HepG2 (cell line): ENCODE measurements at regions not wholly inside any gene's neighbourhood (a gene's known extent, or its start where the extent isn't known, plus 50 kb on each side); places are given as distances from the start of the nearest gene placed in this dataset.

Experiments
- ATAC-seq: fragments of 200-7000 bp; cut with Tn5 transposase; 3 replicates; pipeline ENCODE4 v1.9.1; 2020; ENCODE audit warnings: mild to moderate bottlenecking, moderate library complexity
- BruUV-seq: library from RNA; stranded (reverse); fragments of 400-500 nt; replicated peaks from 2 replicates; lab custom pipeline; 2021; lab: Mats Ljungman, UMichigan
- CTCF ChIA-PET: fragments of 300-600 bp; formaldehyde crosslinking; extraction: SDS; loops from one replicate; lab custom pipeline; 2021; ENCODE audit warnings: low total read pairs, inconsistent platforms, low intra/inter-chr PET ratio; lab: Yijun Ruan, JAX
- POLR2A ChIA-PET: fragments of 350-600 bp; sonication (Branson Sonifier 250); formaldehyde crosslinking; loops from one replicate; lab custom pipeline; 2020; ENCODE audit warnings: antibody characterized with exemption, inconsistent platforms; lab: Yijun Ruan, JAX
- DNase-seq: peaks from one replicate; pipeline ENCODE4 v3.0.0-alpha.2; 2015; ENCODE audit warnings: low spot score
- FAIRE-seq: peaks from 3 replicates; lab custom pipeline; 2011; peaks lifted over from hg19 to GRCh38; lab: Jason Lieb, UNC
- H2AFZ ChIP-seq: one replicate; pipeline ENCODE4 v1.6.1; 2011; ENCODE audit warnings: low read length, inconsistent platforms
- H3K27ac ChIP-seq: fragments of 300-600 bp; 3 replicates; pipeline ENCODE4 v1.8.0; 2011; ENCODE audit warnings: mixed run types, mild to moderate bottlenecking, mixed read lengths, low read length, inconsistent platforms; ENCODE audit not compliant: insufficient read depth; ENCODE audit errors: extremely low read length
- H3K27me3 ChIP-seq, 2 experiments: fragments of 200-600 bp in 1 of 2; 2 replicates in 1 of 2; 3 replicates in 1 of 2; pipeline versions ENCODE4 v1.6.0 to v1.8.0; 2011; ENCODE audit warnings: low read length in 2 of 2, mild to moderate bottlenecking in 2 of 2, moderate library complexity in 2 of 2, inconsistent platforms in 1 of 2; ENCODE audit not compliant: insufficient read depth in 2 of 2, control insufficient read depth in 1 of 2
- H3K36me3 ChIP-seq, 2 experiments: fragments of 200-600 bp in 1 of 2; replicated peaks in 1 of 2; 2 replicates in 1 of 2; 3 replicates in 1 of 2; pipeline versions ENCODE4 v1.5.1 to v1.8.0; 2011; ENCODE audit warnings: low read length in 2 of 2, inconsistent platforms in 1 of 2; ENCODE audit not compliant: insufficient read depth in 2 of 2, control insufficient read depth in 1 of 2
- H3K4me1 ChIP-seq: 2 replicates; pipeline ENCODE4 v1.5.1; 2012; ENCODE audit warnings: low read length, inconsistent platforms; ENCODE audit not compliant: insufficient read depth
- H3K4me2 ChIP-seq: 2 replicates; pipeline ENCODE4 v1.6.0; 2011; ENCODE audit warnings: low read depth, low read length, inconsistent platforms
- H3K4me3 ChIP-seq, 3 experiments: fragments of 200-600 bp in 1 of 3; sonication (generic), shearing (Covaris generic) in 1 of 3; replicated peaks in 1 of 3; 2 replicates each; pipeline ENCODE4 v1.5.1; 2011 to 2016; ENCODE audit warnings: low read length in 3 of 3, inconsistent platforms in 2 of 3, low read depth in 2 of 3, mild to moderate bottlenecking in 2 of 3, control low read depth in 1 of 3, mixed read lengths in 1 of 3; ENCODE audit not compliant: insufficient read depth in 1 of 3
- H3K79me2 ChIP-seq: one replicate; pipeline ENCODE4 v1.6.1; 2011; ENCODE audit warnings: low read length, inconsistent platforms; ENCODE audit not compliant: insufficient read depth
- H3K9ac ChIP-seq: 2 replicates; pipeline ENCODE4 v1.6.0; 2011; ENCODE audit warnings: mild to moderate bottlenecking, low read depth, low read length, inconsistent platforms; ENCODE audit not compliant: insufficient read depth
- H3K9me3 ChIP-seq: 2 replicates; pipeline ENCODE4 v1.5.1; 2012; ENCODE audit warnings: mild to moderate bottlenecking, low read length
- H4K20me1 ChIP-seq: 2 replicates; pipeline ENCODE4 v1.6.0; 2011; ENCODE audit warnings: inconsistent platforms, mild to moderate bottlenecking, low read length, moderate library complexity; ENCODE audit not compliant: insufficient read depth
- ATF7 ChIP-seq, 2 experiments: fragments of 450-650 bp in 1 of 2; sonication (generic) in 1 of 2; formaldehyde crosslinking in 1 of 2; IDR thresholded peaks; 2 replicates each; pipeline versions ENCODE4 v1.4.0 to v1.6.1; 2016 to 2020; ENCODE audit warnings: antibody characterized with exemption in 1 of 2, mild to moderate bottlenecking in 1 of 2, missing genetic modification reagents in 1 of 2
- CHD4 ChIP-seq: fragments of 200-600 bp; sonication (generic); IDR thresholded peaks from 2 replicates; pipeline ENCODE4 v1.7.0; 2017; ENCODE audit warnings: mild to moderate bottlenecking, low read length, borderline replicate concordance
- ELF3 ChIP-seq: IDR thresholded peaks from 2 replicates; pipeline ENCODE4 v1.6.1; 2016; ENCODE audit warnings: missing genetic modification reagents, missing compliant biosample characterization
- GMEB1 ChIP-seq: sonication (generic); formaldehyde crosslinking; IDR thresholded peaks from 2 replicates; pipeline ENCODE4 v1.5.1; 2020; ENCODE audit warnings: missing genetic modification reagents, mild to moderate bottlenecking, borderline replicate concordance
- MXD1 ChIP-seq: sonication (generic); formaldehyde crosslinking; IDR thresholded peaks from 2 replicates; pipeline ENCODE4 v1.4.0; 2020; ENCODE audit warnings: mild to moderate bottlenecking, missing genetic modification reagents
- NFKB2 ChIP-seq: sonication (generic); formaldehyde crosslinking; IDR thresholded peaks from 2 replicates; pipeline ENCODE4 v1.4.0; 2020; ENCODE audit warnings: missing genetic modification reagents, borderline replicate concordance
- NFRKB ChIP-seq: fragments of 450-650 bp; IDR thresholded peaks from 2 replicates; pipeline ENCODE4 v1.6.1; 2017
- RARG ChIP-seq: sonication (generic); formaldehyde crosslinking; IDR thresholded peaks from 2 replicates; pipeline ENCODE4 v1.4.0; 2020; ENCODE audit warnings: low read depth, mild to moderate bottlenecking, missing genetic modification reagents
- RFX1 ChIP-seq: fragments of 450-650 bp; IDR thresholded peaks from 2 replicates; pipeline ENCODE4 v1.6.1; 2017
- RXRB ChIP-seq: IDR thresholded peaks from 2 replicates; pipeline ENCODE4 v1.6.1; 2016; ENCODE audit warnings: borderline replicate concordance, missing genetic modification reagents, missing compliant biosample characterization
- TMF1 ChIP-seq: sonication (generic); formaldehyde crosslinking; IDR thresholded peaks from 2 replicates; pipeline ENCODE4 v1.8.1; 2022; ENCODE audit warnings: low read depth, missing genetic modification reagents
- ZBTB10 ChIP-seq: sonication (generic); formaldehyde crosslinking; IDR thresholded peaks from 2 replicates; pipeline ENCODE4 v1.4.0; 2020; ENCODE audit warnings: missing genetic modification reagents, borderline replicate concordance
- ZBTB20 ChIP-seq: sonication (generic); formaldehyde crosslinking; IDR thresholded peaks from 2 replicates; pipeline ENCODE4 v1.8.1; 2023; ENCODE audit warnings: missing genetic modification reagents, low read depth, mild to moderate bottlenecking, borderline replicate concordance
- ZNF629 ChIP-seq: sonication (generic); formaldehyde crosslinking; conservative IDR thresholded peaks from 2 replicates; pipeline ENCODE4 v1.5.0; 2020; ENCODE audit warnings: missing genetic modification reagents
- ZNF879 ChIP-seq: sonication (generic); formaldehyde crosslinking; IDR thresholded peaks from 2 replicates; pipeline ENCODE4 v1.8.1; 2023; ENCODE audit warnings: missing genetic modification reagents
- ZSCAN21 ChIP-seq: sonication (generic); formaldehyde crosslinking; IDR thresholded peaks from 2 replicates; pipeline ENCODE4 v1.8.0; 2022; ENCODE audit warnings: mild to moderate bottlenecking, missing genetic modification reagents, moderate library complexity, borderline replicate concordance
- ZSCAN22 ChIP-seq: sonication (generic); formaldehyde crosslinking; IDR thresholded peaks from 2 replicates; pipeline ENCODE4 v1.4.0; 2020; ENCODE audit warnings: mild to moderate bottlenecking, missing genetic modification reagents
- WGBS: methylation state at CpG from one replicate; pipeline ENCODE4 v1.1.6; 2017; ENCODE audit warnings: low lambda C conversion rate; 5-methylcytosine and 5-hydroxymethylcytosine counted together
- in situ Hi-C: cut with HindIII; loops from 2 replicates; pipeline ENCODE4 v1.10.0; 2017; ENCODE audit warnings: low pct_unique_long_range_greater_than_20kb; ENCODE audit not compliant: extremely low pct_ligation_motif_present
- intact Hi-C: fragments of 100-400 bp; cut with micrococcal nuclease; formaldehyde crosslinking; loops from one replicate; pipeline ENCODE4 v1.10.0; 2022; ENCODE audit not compliant: unreplicated experiment

- no peaks in the 10 kb centered on the region for H3K4me1 ChIP-seq
- H2AFZ ChIP-seq = no peak overlapping the region
- CTCF ChIA-PET = no interaction called here
- intact Hi-C loops = no loop called here
- FAIRE-seq (no peak), DNase-seq (no peak)
- H3K27ac ChIP-seq = no peak overlapping the region
- TF ChIP-seq TMF1 (CRISPR knock-in tag) (no peak), NFRKB (no peak), ZBTB10 (no peak), RFX1 (no peak), RXRB (CRISPR knock-in tag) (no peak), ELF3 (CRISPR knock-in tag) (no peak)
- TF ChIP-seq, all 625 proteins: peak for 0
- H3K79me2 ChIP-seq = no peaks in the 10 kb centered on the region
- no peaks in the 10 kb centered on the region for H3K36me3 ChIP-seq
- H3K4me2 ChIP-seq = no peak overlapping the region
- WGBS = 0% methylated on average over 3 of the region's 3 CpGs
- in situ Hi-C loops = no loop called here
- no peak overlapping the region for H3K9ac ChIP-seq
- no peak for ATAC-seq
- H3K27me3 ChIP-seq = no peaks in the 10 kb centered on the region
- no peak overlapping the region for H3K4me3 ChIP-seq
- H3K9me3 ChIP-seq = no peaks in the 10 kb centered on the region
- POLR2A ChIA-PET = no interaction called here
- no TSS peak for BruUV-seq
- no peaks in the 10 kb centered on the region for H4K20me1 ChIP-seq
Observed at GRCh38 chr11:23569547-23569946, 709.3 kb upstream of the CCDC179 start.

GRCh38 chr11:23570828-23571227 lies 710.6 kb upstream of the CCDC179 start:
- DNase-seq (no peak), ATAC-seq (no peak), FAIRE-seq (no peak)
- Histone ChIP-seq H3K4me1 (no peaks in the 10 kb centered on the region), H3K79me2 (no peaks in the 10 kb centered on the region), H4K20me1 (no peaks in the 10 kb centered on the region), H3K27ac (no peak overlapping the region), H3K36me3 (no peaks in the 10 kb centered on the region), H3K9ac (no peak overlapping the region), H3K27me3 (no peaks in the 10 kb centered on the region), H3K4me3 (no peak overlapping the region), H3K9me3 (no peaks in the 10 kb centered on the region), H3K4me2 (no peak overlapping the region), H2AFZ (no peak overlapping the region)
- intact Hi-C loops = no loop called here
- in situ Hi-C loops = no loop called here
- ChIA-PET CTCF (no interaction called here), POLR2A (no interaction called here)
- BruUV-seq = no TSS peak
- no peak for TF ChIP-seq GMEB1 (CRISPR knock-in tag)
- no peak for TF ChIP-seq ZSCAN22 (CRISPR knock-in tag)
- TF ChIP-seq MXD1 (CRISPR knock-in tag) = no peak
- no peak for TF ChIP-seq ZBTB20
- no peak for TF ChIP-seq ATF7 (IDR thresholded peaks at IDR 0.05)
- no peak for TF ChIP-seq ATF7 (CRISPR knock-in tag; IDR thresholded peaks at IDR 0.05)
- no peak for TF ChIP-seq NFKB2
- TF ChIP-seq ZNF629 (CRISPR knock-in tag) = no peak
- TF ChIP-seq RARG (CRISPR knock-in tag) = no peak
- TF ChIP-seq CHD4 = no peak
- TF ChIP-seq ZSCAN21 = no peak
- no peak for TF ChIP-seq ZNF879 (CRISPR knock-in tag)
